GM13977 (cell line): ENCODE measurements at regions not wholly inside any gene's neighbourhood (a gene's known extent, or its start where the extent isn't known, plus 50 kb on each side); places are given as distances from the start of the nearest gene placed in this dataset.

Source experiments
- DNase-seq: peaks from one replicate; pipeline ENCODE4 v3.0.0; 2012; ENCODE audit warnings: low spot score
- CTCF ChIP-seq: IDR thresholded peaks from 2 replicates; pipeline ENCODE4 v1.5.1; 2012; ENCODE audit warnings: mild to moderate bottlenecking, control low read depth; ENCODE audit not compliant: insufficient read depth; ENCODE audit errors: extremely low read depth, missing control alignments
- in situ Hi-C: fragments of 300-500 bp; cut with MboI; formaldehyde crosslinking; loops from one replicate; pipeline ENCODE4 v1.12.0; 2022; ENCODE audit warnings: low sequenced_read_pairs, low pct_unique_long_range_greater_than_20kb, mixed read lengths, inconsistent platforms; ENCODE audit not compliant: unreplicated experiment

DNA sequence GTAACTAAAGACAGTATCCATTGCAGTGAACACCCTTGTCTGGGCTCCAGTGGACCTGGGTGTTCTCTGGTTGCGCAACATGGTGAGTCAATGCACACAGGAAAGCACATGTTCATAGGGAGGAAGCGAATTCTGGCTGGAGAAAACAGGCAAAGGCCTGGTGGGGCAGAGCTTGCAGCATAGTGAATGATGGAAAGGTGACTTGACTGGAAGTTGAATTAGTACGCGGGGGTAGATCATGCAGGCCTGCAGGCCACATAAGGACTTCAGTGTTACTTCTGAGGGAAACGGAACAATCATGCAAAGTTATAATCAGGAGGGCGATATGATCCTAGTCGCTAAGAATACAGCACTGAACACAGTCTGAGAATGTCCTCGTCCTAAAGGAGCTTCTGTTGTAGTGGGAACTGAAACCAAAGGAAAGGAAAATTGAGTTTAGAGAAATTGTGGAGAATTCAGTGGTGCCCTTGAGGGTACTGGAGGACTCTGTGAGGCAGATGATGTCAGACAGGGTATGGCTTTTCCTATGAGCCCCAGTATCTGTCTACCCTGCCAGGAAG is 71.9 kb upstream of the RANBP3L start:
- no peak for TF ChIP-seq CTCF
- no peak for DNase-seq
- in situ Hi-C loops: no loop called here

GRCh38 chr5:36374266-36374862 is 72.7 kb upstream of the RANBP3L start:
- TF ChIP-seq CTCF: no peak
- in situ Hi-C loops: no loop called here
- no peak for DNase-seq

DNA sequence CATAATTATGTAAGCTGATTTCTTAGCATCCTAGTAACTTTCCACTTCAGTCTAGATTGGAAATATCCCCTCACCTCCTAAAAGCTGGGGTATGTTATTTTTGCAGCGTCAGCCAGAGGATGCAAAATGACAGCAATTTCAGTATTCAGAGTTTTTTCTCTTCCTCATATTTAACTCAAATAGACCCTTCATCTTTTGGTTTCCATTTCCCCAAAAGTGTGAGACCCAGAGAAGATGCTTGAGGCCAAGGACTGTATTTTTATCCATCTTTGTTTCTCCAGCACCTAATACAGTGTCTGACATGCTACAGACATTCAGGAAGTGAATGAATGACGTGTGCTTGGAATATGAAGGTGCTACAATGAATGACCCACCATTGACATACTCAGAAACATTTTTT is 75.5 kb upstream of the RANBP3L start:
- in situ Hi-C loops: no loop called here
- no peak for DNase-seq
- TF ChIP-seq CTCF: no peak

DNA sequence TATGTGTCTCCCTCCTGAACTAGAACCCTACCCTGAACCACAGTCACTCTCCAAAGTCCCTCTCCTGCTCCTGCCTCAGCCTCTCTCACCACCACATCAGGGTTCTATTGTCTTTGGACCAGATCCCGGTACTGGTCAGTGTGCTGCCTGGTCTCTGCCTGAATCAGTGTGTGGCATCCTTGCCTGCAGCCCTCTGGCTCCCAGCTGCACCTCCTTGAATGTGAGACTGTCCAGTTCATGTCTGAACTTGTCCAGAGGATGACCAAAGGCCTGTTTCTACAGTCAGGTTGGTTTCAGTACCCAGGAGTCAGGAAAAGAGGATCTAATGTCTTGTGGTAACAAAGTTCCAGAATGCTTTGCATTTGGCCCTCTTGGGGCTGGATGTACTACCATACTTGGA is 76.8 kb upstream of the RANBP3L start:
- no peak for DNase-seq
- in situ Hi-C loops: no loop called here
- TF ChIP-seq CTCF: no peak

DNA sequence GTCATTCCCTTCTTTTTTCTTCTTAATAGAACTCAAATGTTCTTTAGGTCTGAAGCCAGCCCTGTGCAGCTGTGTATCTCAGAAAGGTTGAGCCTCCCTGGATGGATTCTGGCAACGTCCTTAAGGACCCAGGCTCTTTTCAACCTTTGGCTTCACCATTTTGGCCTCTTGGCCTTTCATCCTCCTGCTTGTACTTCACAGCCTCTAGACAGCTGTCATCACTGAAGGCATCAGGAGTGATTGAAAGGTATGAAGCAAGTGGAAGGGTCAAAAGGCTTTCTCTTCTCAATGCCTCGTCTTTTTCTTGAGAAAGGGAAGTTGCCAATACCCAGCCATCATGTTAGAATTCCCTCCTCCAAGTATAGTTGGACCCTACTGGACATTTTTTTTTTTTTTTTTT is 81.2 kb upstream of the RANBP3L start:
- in situ Hi-C loops: no loop called here
- no peak for TF ChIP-seq CTCF
- no peak for DNase-seq

DNA sequence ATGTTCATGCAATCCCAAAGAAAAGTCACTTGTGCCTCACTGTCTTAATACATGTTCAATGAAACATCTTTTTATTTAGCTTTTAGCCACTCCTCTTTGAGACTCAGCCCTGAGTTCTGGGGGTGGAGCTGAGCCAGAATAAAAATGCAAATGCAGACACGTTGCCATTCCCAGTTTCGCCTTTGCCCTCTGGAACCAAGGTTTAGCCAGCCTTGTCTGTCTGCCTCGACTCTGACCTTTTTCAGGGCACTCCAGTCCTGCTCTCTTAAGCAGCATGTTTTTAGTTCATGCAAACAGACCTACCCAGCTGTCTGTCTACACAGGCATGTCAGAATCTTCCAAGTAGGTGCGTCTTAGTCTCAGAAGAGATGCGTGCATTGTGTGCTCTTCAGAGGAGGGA is 82.2 kb upstream of the RANBP3L start:
- in situ Hi-C loops: no loop called here

More for the DNA sequence above, 82.2 kb upstream of the RANBP3L start:
- no peak for TF ChIP-seq CTCF
- no peak for DNase-seq
